HG03108 (cell line): ENCODE measurements at regions not wholly inside any gene's neighbourhood (a gene's known extent, or its start where the extent isn't known, plus 50 kb on each side); places are given as distances from the start of the nearest gene placed in this dataset.

ENCODE experiments used
- ATAC-seq: cut with Tn5 transposase; IDR thresholded peaks from one replicate; pipeline ENCODE4 v1.9.1; 2021; ENCODE audit warnings: moderate library complexity; ENCODE audit not compliant: unreplicated experiment

DNA sequence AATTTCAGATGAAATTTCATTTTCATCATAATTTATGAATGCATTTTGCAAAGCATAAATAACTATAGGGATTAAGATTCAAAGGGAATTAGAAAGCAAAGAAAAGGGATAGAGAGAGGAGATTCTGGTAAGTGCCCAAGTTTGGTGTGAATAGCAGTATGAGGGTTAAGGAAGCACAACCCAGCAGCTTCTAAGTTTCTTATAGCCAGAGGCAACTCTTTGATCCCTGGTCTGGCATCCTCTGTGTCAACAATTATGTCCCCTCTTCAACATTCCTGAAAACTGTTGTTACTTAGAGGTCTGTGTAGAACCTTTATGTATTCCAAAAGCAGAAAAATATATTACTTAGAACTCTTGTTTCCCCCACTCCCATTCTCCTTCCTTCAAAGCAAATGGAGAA lies 171.6 kb upstream of the SATB2 start:
- ATAC-seq, result no peak

DNA sequence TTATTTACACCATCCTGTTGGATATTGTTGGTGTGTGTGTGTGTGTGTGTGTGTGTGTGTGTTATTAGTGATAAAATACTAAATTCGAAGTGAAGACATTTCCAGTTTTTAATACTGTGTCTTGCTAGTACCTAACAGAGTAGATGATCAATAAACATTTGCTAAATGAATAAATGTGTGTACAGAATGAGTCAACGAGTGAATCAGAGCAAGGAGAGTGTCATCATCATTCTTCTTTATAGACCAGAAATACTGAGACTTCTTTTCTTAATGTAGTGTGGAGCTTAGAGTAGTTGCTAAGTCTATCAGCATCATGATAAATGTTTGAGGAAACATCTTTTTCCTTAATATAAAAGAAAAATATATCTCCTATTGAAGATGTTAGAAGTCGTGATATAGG lies 169.7 kb upstream of the SATB2 start:
- no peak for ATAC-seq

DNA sequence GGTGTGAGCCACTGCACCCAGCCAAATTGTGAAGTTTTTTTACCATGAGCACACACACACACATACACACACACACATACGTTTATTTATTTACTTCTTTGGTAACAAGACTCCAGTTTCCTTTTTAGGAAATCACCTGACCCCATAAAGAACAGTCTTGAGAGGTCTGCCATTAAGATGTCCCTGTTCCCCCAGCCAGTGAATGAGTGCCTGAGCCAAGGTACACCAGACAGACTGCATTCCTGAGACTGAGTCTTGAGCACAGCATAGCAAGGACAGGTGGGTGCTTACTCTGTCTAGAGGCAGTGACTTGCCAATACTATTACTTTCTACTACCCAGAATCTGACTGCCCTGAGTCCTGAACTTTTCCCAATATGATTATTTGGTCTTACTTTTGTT lies 167.2 kb upstream of the SATB2 start:
- no peak for ATAC-seq

DNA sequence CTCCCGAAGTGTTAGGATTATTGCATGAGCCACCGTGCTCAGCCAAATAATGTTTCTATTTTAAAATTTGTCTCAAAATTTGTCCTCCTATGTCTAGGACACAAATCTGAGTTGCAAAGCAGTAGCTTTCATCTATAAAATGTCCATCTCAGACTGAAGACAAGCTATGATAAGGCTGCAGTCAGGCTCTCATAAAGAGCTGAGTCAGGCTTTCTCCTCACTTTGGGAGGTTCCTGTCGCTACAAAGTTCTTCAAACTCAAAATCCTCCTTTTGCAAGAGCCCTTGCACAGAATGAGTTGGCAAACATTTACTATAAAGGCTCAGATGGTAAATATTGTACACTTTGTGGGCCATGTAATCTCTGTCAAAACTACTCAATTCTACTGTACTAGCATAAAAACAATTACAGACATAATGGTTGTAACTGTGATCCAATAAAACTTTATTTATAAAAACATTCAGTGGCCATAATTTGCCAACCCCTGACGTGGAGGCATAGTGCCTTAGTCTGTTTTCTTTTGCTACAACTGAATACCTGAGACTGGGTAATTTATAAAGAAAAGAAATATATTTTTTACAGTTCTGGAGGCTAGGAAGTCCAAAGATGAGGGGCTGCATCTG lies 154.9 kb upstream of the SATB2 start:
- no peak for ATAC-seq

DNA sequence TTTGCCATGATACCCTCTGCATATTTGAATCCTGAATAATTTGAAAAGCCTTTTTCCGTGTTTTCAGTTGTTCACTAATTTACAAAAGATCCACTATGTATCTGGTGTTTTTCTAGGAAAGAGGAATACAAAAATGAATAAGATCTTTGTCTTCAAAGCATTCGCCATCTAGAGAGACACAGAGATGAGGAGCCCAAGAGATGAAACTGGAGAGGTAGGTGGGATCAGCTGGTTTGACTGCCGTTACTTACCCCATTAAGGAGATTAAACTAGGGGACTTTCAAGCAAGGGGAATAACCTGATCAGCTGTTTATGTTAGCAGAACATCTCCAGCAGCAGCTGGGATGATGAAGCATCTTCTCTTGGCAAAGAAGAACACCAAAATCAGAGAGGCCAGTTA lies 150.2 kb upstream of the SATB2 start:
- no peak for ATAC-seq

DNA sequence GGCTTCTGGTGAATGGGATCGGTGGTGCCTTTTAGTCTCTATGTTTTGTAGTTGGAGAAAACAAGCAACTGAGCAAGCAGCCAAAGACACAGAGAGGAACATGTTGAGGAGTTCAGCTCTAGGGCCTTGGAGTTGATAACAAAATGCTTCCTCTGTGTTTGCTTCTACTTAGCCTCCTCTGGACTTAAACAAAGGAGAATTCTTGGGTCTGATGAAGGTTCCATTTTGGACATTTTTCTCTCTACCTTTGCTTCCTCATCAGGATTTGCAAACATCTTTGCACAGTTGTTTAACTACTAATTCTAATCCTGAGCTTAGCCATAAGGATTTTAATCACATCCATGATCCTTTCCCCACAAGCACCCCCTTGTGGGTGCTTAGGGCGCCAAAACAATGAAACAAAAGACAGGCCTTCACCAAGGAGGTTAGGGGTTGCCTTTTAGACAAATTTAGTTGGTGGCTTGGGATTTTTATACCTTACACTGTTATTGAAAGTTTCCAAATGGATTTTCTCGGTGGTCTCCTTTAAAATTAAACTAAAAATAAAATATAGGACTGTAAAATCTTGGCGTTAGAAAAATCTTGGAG lies 148.5 kb upstream of the SATB2 start:
- no peak for ATAC-seq

DNA sequence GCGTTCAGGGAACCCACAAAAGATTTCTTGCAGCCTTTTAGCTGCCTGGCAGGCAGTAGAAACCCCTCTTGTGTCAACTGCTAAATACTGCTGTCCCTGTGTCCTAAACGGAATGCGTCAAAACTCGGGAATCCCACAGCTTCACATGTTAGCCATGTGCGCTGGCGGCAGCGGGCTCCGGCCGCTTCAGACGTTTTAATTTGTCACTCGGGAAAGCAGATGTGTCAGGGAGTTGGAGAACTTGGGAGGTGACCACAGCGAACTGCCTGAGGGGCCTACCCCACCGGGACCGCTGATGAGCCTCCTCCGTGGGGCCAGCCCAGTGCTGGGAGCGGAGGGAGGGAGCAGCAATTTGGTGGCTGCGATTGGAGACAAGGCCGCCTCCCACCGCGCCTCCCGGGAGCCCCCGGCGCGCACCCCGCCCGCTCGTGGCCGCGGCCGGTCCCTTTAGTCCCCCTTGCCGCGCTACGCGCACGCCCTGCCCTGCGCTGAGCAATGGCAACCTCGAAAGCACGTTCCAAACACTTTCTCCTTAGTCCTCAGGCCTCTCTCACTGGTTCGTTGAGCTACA lies 146.1 kb upstream of the SATB2 start:
- ATAC-seq, result no peak

DNA sequence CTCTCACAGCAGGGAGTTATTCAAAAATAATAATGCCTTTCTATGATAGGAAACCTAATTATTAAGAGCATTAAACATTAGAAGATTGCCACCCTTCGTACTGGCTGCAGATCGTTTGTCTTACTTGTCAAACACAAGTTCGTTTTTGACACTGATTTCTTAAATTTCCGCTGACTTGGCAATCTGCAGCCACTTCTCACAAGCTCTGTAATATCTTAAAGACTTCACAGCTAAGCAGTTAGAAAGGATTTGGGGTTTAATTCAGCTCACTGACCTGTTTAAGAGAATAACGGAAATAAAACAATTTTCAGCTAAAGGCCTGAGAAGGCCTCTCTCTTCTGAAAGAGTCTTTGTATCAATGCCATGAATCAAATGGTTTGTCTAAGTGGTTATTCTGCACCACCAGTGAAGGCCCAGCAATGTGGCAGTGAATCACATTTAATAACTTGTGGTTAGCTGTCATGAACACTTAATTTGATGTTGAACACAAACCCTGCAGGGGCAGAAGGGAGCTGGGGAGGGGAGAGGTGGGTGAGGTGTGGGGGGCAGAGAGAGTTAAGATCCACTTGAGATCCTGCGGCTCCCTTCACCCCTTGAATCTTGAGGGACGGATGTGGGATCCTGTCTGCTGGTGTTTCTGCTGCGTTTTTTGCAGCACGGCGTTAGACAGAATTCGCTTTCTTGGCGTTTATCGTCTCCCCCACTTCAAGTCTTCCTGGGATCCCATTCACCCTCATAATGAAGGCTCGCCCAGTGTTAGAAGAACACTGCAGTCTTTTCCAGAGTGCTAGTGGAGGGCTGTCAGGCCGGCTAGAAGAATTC lies 145.4 kb upstream of the SATB2 start:
- ATAC-seq, result no peak

DNA sequence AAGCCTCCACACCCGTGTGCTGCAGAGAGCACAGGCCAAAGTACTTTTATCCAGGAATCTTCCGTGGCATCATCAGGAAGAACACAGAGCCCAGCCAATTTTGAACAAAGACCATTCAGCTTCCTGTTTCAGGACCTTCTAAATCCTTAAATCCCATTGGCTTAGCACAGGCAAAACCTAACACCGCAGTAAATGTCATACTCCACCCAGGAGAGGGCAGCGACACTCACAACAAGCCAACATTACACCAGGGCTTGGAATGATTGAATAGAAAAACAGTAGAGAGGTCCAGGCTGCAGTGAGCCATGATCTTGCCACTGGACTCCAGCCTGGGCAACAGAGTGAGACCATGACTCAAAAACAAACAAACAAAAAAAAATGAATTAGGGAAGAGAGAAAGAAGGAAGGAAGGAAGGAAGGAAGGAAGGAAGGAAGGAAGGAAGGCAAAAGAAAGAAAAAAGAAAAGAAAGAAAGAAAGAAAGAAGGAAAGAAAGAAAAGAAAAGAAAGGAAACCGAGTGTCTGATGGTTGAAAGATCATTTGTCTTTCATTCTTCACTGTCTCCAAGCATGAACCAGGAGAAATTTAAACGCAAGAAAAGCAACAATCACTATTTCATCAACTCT lies 144.6 kb upstream of the SATB2 start:
- no peak for ATAC-seq

DNA sequence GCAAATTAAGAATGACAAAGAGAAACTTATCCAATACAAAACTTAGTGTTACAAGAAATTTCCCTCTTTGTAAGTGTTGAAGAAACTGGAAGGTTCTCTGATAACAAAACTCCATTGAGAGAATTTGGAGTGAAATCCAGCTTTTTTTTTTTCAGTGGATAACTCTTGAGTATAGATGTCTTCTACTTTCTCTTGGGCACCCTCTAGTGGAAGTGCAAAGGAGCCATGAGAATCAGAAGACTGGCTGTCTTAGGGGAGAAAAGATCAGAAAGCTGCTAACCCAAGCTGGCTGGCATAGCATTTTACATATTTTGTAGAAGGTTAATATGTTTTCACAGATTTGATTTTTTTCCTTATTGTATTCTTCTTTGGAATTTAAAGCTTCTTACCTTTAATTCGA lies 138.8 kb upstream of the SATB2 start:
- no peak for ATAC-seq

DNA sequence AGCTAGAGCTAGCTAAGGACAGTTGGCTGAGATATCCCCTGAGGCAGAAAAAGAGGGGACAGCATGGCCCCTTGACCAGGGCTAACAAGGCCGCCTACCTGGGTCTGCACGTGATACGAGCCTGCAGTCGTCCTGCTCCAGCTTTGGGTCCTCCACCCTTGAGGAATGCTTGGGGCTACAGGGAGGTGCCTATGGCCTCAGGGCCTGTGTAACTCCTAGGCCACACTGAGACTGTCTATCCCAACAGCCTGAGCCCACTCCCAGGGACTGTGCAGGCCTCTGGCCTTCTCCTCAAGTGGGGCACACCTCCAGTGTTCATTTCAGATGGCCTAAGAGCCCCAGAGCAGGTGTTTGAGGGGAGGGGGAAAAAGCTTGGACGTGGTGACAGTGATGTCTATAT lies 136.7 kb upstream of the SATB2 start:
- no peak for ATAC-seq

DNA sequence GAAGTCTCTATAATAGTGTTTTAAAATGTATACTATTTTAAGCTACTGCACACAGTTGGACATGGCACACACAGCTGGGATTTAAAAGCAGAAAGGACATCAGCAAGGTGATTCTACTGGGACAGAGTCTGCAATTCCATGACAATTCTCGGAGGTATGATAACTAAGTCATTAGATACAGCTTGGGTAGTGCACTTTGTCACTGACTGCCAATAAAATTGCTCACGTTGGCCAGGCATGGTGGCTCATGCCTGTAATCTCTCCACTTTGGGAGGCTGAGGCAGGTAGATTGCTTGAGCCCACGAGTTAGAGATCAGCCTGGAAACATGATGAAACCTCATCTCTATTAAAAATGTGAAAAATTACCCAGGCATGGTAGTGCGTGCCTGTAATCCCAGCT lies 134.1 kb upstream of the SATB2 start:
- no peak for ATAC-seq

DNA sequence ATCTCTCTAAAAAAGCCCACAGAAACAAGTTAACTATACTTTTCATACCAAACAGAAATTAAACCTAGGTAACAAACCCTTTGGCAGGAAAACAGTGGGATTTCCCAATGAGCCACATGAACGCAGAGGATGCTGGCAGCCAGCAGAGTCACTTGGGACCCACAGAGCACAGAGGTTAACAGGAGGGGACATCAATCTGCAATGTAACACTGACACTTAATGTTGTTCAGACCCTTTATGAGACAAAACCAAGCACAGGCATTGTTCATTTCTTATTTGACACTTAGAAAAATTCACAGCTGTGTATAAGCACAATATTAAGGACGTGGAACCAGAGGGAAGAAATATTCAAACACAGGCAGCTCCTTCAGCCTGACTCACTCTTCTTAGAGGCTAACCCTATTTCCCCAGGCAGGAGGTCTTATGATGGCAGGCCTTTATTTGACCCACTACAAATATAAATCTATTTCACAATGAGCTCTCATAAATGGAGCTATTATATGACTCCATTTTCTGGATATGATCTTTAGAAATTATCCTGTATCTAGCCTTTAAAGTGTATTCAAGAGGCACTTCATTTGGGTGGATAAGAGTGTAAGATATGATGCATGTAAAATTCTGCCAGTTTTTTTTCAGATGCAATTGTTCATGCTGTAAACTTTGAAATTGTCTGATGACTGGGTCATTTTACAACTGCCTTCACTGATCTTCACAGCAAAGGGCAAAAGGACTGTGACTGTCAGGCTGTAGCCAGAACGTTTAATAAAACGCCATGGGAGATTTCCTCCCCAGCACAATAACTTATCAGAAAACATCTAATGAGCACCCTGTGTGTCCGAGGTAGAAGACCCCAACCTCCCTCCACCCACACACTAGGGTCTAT lies 132.8 kb upstream of the SATB2 start:
- no peak for ATAC-seq

DNA sequence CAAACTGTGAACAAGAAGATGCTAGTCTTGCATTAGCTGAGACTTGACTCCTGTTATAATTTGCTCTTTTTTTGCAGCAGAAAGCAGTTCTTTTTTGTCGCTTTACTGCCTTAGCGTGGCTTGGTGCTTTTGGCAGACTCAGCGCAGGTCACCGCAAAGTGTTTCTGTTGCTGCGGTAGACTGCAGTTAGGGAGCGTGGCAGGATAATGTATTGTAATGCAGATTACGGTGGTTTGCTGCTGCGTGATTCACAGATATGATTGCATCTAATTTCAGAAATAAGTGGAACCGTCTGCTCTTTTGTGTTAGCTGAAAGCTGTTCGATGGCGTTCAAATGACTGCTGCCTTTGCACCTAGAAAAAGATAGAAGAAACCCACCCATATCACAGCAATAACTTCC lies 131.6 kb upstream of the SATB2 start:
- no peak for ATAC-seq

DNA sequence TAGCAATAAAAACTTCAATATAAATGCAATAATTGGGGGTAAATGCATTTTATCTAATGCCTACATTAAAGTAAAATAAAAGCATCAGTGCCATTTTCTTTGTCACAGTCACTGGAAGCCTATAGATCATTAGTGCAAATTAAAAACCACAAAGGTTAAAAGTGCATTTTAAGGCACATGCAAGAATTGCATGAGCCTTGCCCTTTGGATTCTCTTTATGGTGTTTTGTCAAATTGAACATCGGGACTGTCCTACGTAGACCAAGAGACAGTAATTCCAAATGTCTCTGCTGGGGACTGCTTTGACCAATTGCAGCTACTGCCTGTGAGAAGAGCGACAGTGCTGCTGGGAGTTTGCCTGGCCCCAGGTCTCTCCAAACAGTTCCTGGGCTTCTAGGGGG lies 130.3 kb upstream of the SATB2 start:
- ATAC-seq, result no peak

DNA sequence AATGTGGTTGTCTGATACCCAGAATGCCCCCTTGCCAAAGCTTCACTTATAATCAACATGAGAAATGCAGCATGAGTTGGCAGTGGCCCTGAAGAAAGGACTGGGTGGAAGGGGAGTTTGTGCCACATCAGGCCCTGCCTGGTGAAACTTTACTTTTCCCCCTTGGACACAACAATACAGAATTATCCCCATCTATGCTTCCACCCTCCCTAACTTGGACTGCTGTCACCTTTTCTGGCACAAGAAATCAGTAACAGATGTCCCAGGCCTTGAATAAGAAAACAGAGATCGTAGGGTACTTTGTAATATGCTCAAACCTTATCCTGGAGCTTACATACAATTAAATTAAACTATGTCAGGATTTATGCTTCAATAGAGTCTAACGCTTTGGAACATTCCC lies 128.9 kb upstream of the SATB2 start:
- ATAC-seq, result no peak

DNA sequence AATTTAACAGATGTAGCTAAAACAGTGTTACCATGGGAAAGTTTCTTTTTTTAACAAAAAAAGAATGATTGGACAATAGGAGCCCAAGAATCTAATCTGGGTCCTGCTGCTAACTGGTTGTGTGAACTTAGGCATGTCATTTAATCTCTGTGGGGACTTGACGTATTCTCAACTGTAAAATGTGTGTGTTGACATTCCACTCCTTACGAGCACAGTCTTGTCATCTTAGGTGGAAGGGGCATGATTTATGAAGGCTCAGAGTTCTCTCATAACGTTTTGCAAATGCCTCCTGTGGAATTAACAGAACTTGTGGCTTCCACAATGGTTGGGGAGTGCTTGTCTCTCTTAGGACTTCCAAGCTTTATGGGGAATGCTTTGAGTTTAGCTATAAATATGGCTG lies 125.9 kb upstream of the SATB2 start:
- no peak for ATAC-seq

DNA sequence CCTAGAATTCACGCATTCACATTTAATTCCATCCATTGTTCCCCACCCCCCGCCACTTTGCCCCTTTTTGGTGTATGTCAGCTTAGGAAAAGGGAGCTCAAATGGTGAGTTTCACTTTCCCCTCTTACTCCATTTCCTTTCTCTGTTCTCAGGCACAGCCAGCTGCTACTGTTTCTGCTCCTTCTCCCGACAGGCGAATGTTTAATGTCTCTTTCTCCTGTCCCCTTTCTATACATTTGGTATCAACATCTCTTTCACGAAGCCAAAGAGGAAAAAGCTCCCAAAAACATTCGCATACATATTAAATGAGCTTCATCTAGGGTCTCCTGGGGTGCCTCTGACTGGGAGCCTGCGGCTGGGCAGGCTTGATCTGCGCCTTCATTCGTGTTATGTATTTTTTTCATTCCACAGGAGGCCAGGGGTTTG lies 124.2 kb upstream of the SATB2 start:
- no peak for ATAC-seq

DNA sequence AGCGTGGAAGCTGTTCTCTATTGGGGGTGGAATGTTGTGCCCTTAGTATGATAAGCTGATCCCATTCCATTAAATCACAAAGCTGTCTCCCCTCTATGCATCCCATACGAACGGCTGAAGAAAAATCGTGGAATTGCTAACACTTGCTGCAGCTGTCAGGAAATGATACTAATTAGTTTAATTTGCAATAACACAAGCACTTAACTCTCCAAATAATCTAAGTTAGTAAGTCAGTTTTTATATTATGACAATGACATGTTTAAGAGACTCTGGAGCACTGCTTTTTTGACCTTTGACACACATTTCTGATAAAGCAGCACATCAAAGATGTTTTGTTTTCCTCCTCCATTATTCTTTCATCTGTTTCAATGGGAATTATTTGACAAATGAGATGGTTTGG lies 123.7 kb upstream of the SATB2 start:
- ATAC-seq, result no peak

DNA sequence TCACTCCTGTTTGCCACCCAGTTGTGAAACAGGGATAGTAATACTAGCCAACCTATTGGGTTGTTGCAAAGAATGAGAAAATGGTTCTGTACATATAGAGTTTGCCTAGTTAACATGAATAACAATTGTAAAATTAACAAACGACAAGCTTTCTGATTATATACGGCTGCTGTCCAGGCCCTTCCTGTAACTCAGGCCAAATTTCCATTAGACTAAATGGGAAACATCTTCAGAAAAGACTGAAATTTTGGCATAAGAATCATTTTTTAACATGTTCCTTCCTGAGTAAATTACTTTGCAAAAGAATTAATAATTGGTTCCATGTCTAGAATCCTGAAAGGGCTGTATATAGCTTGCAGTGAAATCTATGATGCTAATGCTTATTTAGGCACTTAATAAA lies 117.7 kb upstream of the SATB2 start:
- no peak for ATAC-seq

DNA sequence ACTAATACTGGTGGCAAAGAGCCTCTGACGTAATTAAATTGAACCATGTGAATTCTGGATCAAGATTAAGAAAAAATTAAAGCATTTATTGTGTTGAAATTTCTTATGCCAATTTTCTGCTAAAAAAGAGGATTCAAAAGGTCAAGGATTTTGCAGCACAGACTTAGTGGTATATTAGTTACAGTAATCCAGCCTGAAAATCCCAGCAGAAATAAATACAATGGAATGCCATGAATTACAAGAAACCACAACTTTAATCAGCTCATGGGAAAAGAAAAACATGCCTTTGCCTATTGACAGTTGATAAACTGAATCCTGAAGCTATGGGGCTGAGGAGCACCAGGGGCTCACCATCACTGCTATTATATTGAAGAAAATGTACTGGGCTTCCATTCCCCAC lies 114.8 kb upstream of the SATB2 start:
- no peak for ATAC-seq
